Fibroblast of lung (primary cell): ENCODE measurements at regions not wholly inside any gene's neighbourhood (a gene's known extent, or its start where the extent isn't known, plus 50 kb on each side); places are given as distances from the start of the nearest gene placed in this dataset.

Experiments used
- DNase-seq, 2 donors: peaks; one replicate each; pipeline versions ENCODE4 v3.0.0 to v3.0.0-alpha.2; 2010; ENCODE audit warnings: low read depth in 2 of 2
- H2AFZ ChIP-seq: 2 replicates; pipeline ENCODE4 v1.5.1; 2012; ENCODE audit warnings: low read length, control low read depth, inconsistent platforms
- H3K27ac ChIP-seq: 2 replicates; pipeline ENCODE4 v1.5.1; 2011; ENCODE audit warnings: low read length, control low read depth; ENCODE audit not compliant: insufficient read depth
- H3K27me3 ChIP-seq: 2 replicates; pipeline ENCODE4 v1.5.1; 2011; ENCODE audit warnings: mild to moderate bottlenecking, low read length; ENCODE audit not compliant: control insufficient read depth, insufficient read depth
- H3K36me3 ChIP-seq: 2 replicates; pipeline ENCODE4 v1.5.1; 2011; ENCODE audit warnings: low read length; ENCODE audit not compliant: control insufficient read depth, insufficient read depth
- H3K4me1 ChIP-seq: 2 replicates; pipeline ENCODE4 v1.5.1; 2011; ENCODE audit warnings: low read length; ENCODE audit not compliant: control insufficient read depth, insufficient read depth; ENCODE audit errors: extremely low read depth
- H3K4me2 ChIP-seq: 2 replicates; pipeline ENCODE4 v1.5.1; 2011; ENCODE audit warnings: low read length, control low read depth; ENCODE audit not compliant: insufficient read depth; ENCODE audit errors: extremely low read depth
- H3K4me3 ChIP-seq, 4 experiments: fragments of 200-600 bp in 1 of 4; sonication (generic) in 1 of 4; replicated peaks in 1 of 4; 2 replicates each; pipeline ENCODE4 v1.5.1; 2011 to 2016; ENCODE audit warnings: low read length in 4 of 4, low read depth in 3 of 4, mild to moderate bottlenecking in 3 of 4, control low read depth in 2 of 4, inconsistent platforms in 1 of 4, mixed read lengths in 1 of 4; ENCODE audit not compliant: insufficient read depth in 1 of 4; ENCODE audit errors: control extremely low read depth in 1 of 4
- H3K79me2 ChIP-seq: 2 replicates; pipeline ENCODE4 v1.5.1; 2012; ENCODE audit warnings: mild to moderate bottlenecking, low read length, inconsistent platforms; ENCODE audit not compliant: control insufficient read depth, insufficient read depth
- H3K9ac ChIP-seq: 2 replicates; pipeline ENCODE4 v1.5.1; 2011; ENCODE audit warnings: mild to moderate bottlenecking, low read length, control low read depth; ENCODE audit not compliant: insufficient read depth
- H3K9me3 ChIP-seq: 2 replicates; pipeline ENCODE4 v1.5.1; 2012; ENCODE audit warnings: low read depth, low read length; ENCODE audit not compliant: control insufficient read depth, insufficient read depth
- H4K20me1 ChIP-seq: 2 replicates; pipeline ENCODE4 v1.5.1; 2011; ENCODE audit warnings: low read length; ENCODE audit not compliant: control insufficient read depth, insufficient read depth; ENCODE audit errors: extremely low read depth
- EZH2 ChIP-seq: IDR thresholded peaks from 2 replicates; pipeline ENCODE4 v1.5.1; 2012; ENCODE audit warnings: low read length, control low read depth, mild to moderate bottlenecking; ENCODE audit errors: missing control alignments
- TF ChIP-seq, protein P1 (sequence below), 2 donors: IDR thresholded peaks in 1 of 2; conservative IDR thresholded peaks in 1 of 2; 1 replicate in 1 of 2; 2 replicates in 1 of 2; pipeline ENCODE4 v1.5.1; 2011 to 2012; ENCODE audit warnings: low read length in 2 of 2, control low read depth in 1 of 2, inconsistent platforms in 1 of 2, low read depth in 1 of 2, mild to moderate bottlenecking in 1 of 2

DNA sequence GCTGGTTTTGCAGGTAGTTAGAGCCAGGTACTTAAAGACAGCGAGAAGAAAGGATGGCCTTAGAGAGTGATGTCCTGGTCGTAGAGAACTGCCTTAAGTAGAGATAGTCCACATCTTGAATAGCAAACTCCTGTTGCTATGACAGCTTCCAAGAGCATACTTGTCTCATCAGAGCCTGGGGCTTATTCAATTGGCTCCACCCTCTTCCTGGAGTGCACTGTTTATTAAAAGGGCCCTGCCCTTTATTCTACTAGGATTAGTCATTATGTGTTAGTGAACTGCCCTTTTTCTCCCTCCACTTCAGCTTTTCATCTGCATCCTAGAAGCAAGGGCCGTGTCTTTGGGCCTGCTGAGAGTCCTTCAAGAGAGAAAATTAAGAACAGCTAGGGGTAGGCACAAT lies 94.5 kb upstream of the EOLA2 start:
- no peaks in the 10 kb centered on the region for H3K27me3 ChIP-seq
- no peak overlapping the region for H2AFZ ChIP-seq
- H3K4me3 ChIP-seq: no peak overlapping the region
- no peak overlapping the region for H3K9ac ChIP-seq
- peaks cover 6% of the 10 kb centered on the region for H3K4me1 ChIP-seq
- H3K4me2 ChIP-seq: peak overlapping the region; percentile 52
- peak; percentile 62 to 78 for DNase-seq
- H3K36me3 ChIP-seq: no peaks in the 10 kb centered on the region
- TF ChIP-seq, protein P1, sequence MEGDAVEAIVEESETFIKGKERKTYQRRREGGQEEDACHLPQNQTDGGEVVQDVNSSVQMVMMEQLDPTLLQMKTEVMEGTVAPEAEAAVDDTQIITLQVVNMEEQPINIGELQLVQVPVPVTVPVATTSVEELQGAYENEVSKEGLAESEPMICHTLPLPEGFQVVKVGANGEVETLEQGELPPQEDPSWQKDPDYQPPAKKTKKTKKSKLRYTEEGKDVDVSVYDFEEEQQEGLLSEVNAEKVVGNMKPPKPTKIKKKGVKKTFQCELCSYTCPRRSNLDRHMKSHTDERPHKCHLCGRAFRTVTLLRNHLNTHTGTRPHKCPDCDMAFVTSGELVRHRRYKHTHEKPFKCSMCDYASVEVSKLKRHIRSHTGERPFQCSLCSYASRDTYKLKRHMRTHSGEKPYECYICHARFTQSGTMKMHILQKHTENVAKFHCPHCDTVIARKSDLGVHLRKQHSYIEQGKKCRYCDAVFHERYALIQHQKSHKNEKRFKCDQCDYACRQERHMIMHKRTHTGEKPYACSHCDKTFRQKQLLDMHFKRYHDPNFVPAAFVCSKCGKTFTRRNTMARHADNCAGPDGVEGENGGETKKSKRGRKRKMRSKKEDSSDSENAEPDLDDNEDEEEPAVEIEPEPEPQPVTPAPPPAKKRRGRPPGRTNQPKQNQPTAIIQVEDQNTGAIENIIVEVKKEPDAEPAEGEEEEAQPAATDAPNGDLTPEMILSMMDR (conservative IDR thresholded peaks at IDR 0.05 in 1 of 2, IDR thresholded peaks at IDR 0.05 in 1 of 2; ENCODE audit: low read depth in 1 of 2, low read length in 2 of 2): no peak
- TF ChIP-seq EZH2: no peak
- no peaks in the 10 kb centered on the region for H4K20me1 ChIP-seq
- no peaks in the 10 kb centered on the region for H3K79me2 ChIP-seq
- H3K9me3 ChIP-seq: no peaks in the 10 kb centered on the region
- peak overlapping the region; percentile 84 for H3K27ac ChIP-seq

DNA sequence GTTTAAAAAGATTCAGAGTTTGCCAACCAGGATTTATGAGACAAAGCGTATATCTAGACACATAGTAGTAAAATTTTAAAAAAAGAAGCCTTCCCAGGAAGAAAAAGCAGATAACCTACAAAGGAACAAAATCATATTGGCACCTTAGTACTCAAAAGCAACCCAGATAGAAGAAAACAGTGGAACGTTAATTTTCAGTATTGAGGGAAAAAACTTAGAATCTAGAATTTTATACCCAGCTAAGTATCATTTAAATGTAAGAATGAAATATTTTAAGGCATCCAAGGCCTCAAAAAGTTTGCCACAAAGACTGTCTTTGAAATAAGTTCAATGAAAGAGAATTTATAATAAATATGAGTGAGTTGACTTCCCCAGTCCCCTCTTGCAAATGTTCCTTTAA lies 96.5 kb upstream of the EOLA2 start:
- no peaks in the 10 kb centered on the region for H3K9me3 ChIP-seq
- no peak overlapping the region for H3K9ac ChIP-seq
- H2AFZ ChIP-seq: no peak overlapping the region
- no peak overlapping the region for H3K4me3 ChIP-seq
- H3K4me2 ChIP-seq: no peak overlapping the region
- peaks cover 6% of the 10 kb centered on the region for H3K4me1 ChIP-seq
- DNase-seq: no peak
- H3K36me3 ChIP-seq: no peaks in the 10 kb centered on the region
- no peak overlapping the region for H3K27ac ChIP-seq
- no peaks in the 10 kb centered on the region for H3K27me3 ChIP-seq
- no peaks in the 10 kb centered on the region for H3K79me2 ChIP-seq
- no peaks in the 10 kb centered on the region for H4K20me1 ChIP-seq
- TF ChIP-seq, protein P1 (conservative IDR thresholded peaks at IDR 0.05 in 1 of 2, IDR thresholded peaks at IDR 0.05 in 1 of 2; ENCODE audit: low read depth in 1 of 2, low read length in 2 of 2): no peak
- no peak for TF ChIP-seq EZH2

DNA sequence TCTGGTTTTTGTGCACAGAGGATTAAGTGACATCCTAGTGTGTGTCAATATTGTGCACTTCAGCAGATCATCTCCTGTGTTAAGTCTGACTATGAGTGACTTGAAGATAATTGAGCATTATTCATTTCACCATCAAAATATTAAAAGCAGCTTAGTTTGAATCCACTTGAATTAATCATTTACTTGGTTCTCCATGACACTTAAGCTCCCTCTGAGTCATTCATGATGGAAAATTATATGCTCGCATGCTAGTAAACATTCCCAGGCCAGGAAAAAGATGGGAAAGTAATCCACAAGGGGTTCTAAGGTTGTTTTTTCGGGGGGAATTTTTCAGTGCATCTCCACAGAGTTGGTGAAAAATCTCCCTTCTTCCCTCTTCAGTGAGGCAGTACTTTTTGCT lies 97.2 kb upstream of the EOLA2 start:
- H3K4me2 ChIP-seq: no peak overlapping the region

More for the DNA sequence above, 97.2 kb upstream of the EOLA2 start:
- Histone ChIP-seq H3K27me3 (no peaks in the 10 kb centered on the region), H3K4me3 (no peak overlapping the region), H3K27ac (peak overlapping the region; percentile 7), H3K36me3 (no peaks in the 10 kb centered on the region), H3K9me3 (no peaks in the 10 kb centered on the region), H3K79me2 (no peaks in the 10 kb centered on the region), H2AFZ (no peak overlapping the region), H3K4me1 (peaks cover 6% of the 10 kb centered on the region), H3K9ac (no peak overlapping the region), H4K20me1 (no peaks in the 10 kb centered on the region)
- peak in 1 of 2 donors; percentile 30 for DNase-seq
- TF ChIP-seq EZH2: no peak
- TF ChIP-seq, protein P1 (conservative IDR thresholded peaks at IDR 0.05 in 1 of 2, IDR thresholded peaks at IDR 0.05 in 1 of 2; ENCODE audit: low read depth in 1 of 2, low read length in 2 of 2): no peak
